IMR-90 (cell line): ENCODE measurements at regions not wholly inside any gene's neighbourhood (a gene's known extent, or its start where the extent isn't known, plus 50 kb on each side); places are given as distances from the start of the nearest gene placed in this dataset.

ENCODE experiments used
- ATAC-seq: fragments of 200-7000 bp; cut with Tn5 transposase; 2 replicates; pipeline ENCODE4 v1.9.1; 2020; ENCODE audit warnings: low read depth, mild to moderate bottlenecking, moderate library complexity
- BruUV-seq: library from RNA; stranded (reverse); fragments of 400-500 nt; replicated peaks from 2 replicates; lab custom pipeline; 2021; lab: Mats Ljungman, UMichigan
- CTCF ChIA-PET: fragments of 300-600 bp; formaldehyde crosslinking; extraction: SDS; loops from one replicate; lab custom pipeline; 2021; ENCODE audit warnings: antibody characterized with exemption; lab: Yijun Ruan, JAX
- POLR2A ChIA-PET: fragments of 300-600 bp; sonication (Branson Sonifier 250); formaldehyde crosslinking; loops from one replicate; lab custom pipeline; 2022; ENCODE audit warnings: antibody characterized with exemption; ENCODE audit not compliant: unreplicated experiment; lab: Charles Lee
- DNase-seq: peaks from one replicate; pipeline ENCODE4 v3.0.0; 2013
- H2AFZ ChIP-seq: replicated peaks from 2 replicates; pipeline ENCODE3; 2013; ENCODE audit warnings: low read length, mild to moderate bottlenecking; ENCODE audit not compliant: poor library complexity
- H2AK5ac ChIP-seq: 2 replicates; pipeline ENCODE4 v1.6.1; 2013; ENCODE audit warnings: low read depth, low read length, inconsistent platforms
- H2AK9ac ChIP-seq: replicated peaks from 2 replicates; pipeline ENCODE3; 2013; ENCODE audit warnings: mild to moderate bottlenecking, low read depth, low read length, moderate library complexity; ENCODE audit not compliant: poor library complexity
- H2BK120ac ChIP-seq: 2 replicates; pipeline ENCODE4 v1.6.1; 2013; ENCODE audit warnings: low read depth, low read length, inconsistent platforms
- H2BK15ac ChIP-seq: 3 replicates; pipeline ENCODE4 v1.6.1; 2013; ENCODE audit warnings: low read depth, low read length, inconsistent platforms
- H2BK20ac ChIP-seq: 2 replicates; pipeline ENCODE4 v1.6.1; 2013; ENCODE audit warnings: low read depth, mild to moderate bottlenecking, inconsistent platforms, low read length, moderate library complexity
- H2BK5ac ChIP-seq: 2 replicates; pipeline ENCODE4 v1.6.1; 2013; ENCODE audit warnings: mild to moderate bottlenecking, low read depth, low read length, inconsistent platforms; ENCODE audit not compliant: poor library complexity, severe bottlenecking
- H3K14ac ChIP-seq: replicated peaks from 2 replicates; pipeline ENCODE4 v1.6.1; 2013; ENCODE audit warnings: low read depth, low read length, inconsistent platforms
- H3K18ac ChIP-seq: 2 replicates; pipeline ENCODE4 v1.6.1; 2013; ENCODE audit warnings: low read depth, low read length, control low read depth
- H3K23ac ChIP-seq: 2 replicates; pipeline ENCODE4 v1.6.1; 2013; ENCODE audit warnings: low read depth, low read length, inconsistent platforms
- H3K27ac ChIP-seq: 2 replicates; pipeline ENCODE4 v1.5.1; 2013; ENCODE audit warnings: mild to moderate bottlenecking, control low read depth, low read length; ENCODE audit not compliant: insufficient read depth
- H3K27me3 ChIP-seq: 2 replicates; pipeline ENCODE4 v1.6.1; 2013; ENCODE audit warnings: low read length; ENCODE audit not compliant: control insufficient read depth, insufficient read depth
- H3K36me3 ChIP-seq: 2 replicates; pipeline ENCODE4 v1.6.1; 2013; ENCODE audit warnings: low read length, mixed read lengths; ENCODE audit not compliant: control insufficient read depth, insufficient read depth
- H3K4ac ChIP-seq: 2 replicates; pipeline ENCODE4 v1.6.1; 2013; ENCODE audit warnings: low read depth, low read length, inconsistent platforms
- H3K4me1 ChIP-seq: 2 replicates; pipeline ENCODE4 v1.6.1; 2013; ENCODE audit warnings: low read length, mixed read lengths; ENCODE audit not compliant: control insufficient read depth, insufficient read depth
- H3K4me2 ChIP-seq: 2 replicates; pipeline ENCODE4 v1.6.1; 2013; ENCODE audit warnings: low read depth, mild to moderate bottlenecking, control low read depth, low read length, moderate library complexity
- H3K4me3 ChIP-seq: 2 replicates; pipeline ENCODE4 v1.5.1; 2013; ENCODE audit warnings: low read depth, mild to moderate bottlenecking, control low read depth, low read length, moderate library complexity; ENCODE audit not compliant: insufficient read depth
- H3K56ac ChIP-seq: 2 replicates; pipeline ENCODE4 v1.6.1; 2013; ENCODE audit warnings: low read length, inconsistent platforms; ENCODE audit not compliant: insufficient read depth; ENCODE audit errors: extremely low read depth
- H3K79me1 ChIP-seq, 2 experiments: 2 replicates each; pipeline ENCODE4 v1.6.1; 2013; ENCODE audit warnings: low read length in 2 of 2, inconsistent platforms in 1 of 2, low read depth in 1 of 2
- H3K9ac ChIP-seq: 2 replicates; pipeline ENCODE4 v1.6.1; 2013; ENCODE audit warnings: low read depth, low read length, control low read depth
- H3K9me1 ChIP-seq: 2 replicates; pipeline ENCODE4 v1.6.1; 2013; ENCODE audit warnings: low read length, inconsistent platforms; ENCODE audit not compliant: insufficient read depth
- H3K9me3 ChIP-seq: 2 replicates; pipeline ENCODE4 v1.6.1; 2013; ENCODE audit warnings: low read length; ENCODE audit not compliant: control insufficient read depth, insufficient read depth
- H4K20me1 ChIP-seq: 2 replicates; pipeline ENCODE4 v1.6.1; 2013; ENCODE audit warnings: low read length, inconsistent platforms; ENCODE audit not compliant: insufficient read depth
- H4K5ac ChIP-seq: 2 replicates; pipeline ENCODE4 v1.6.1; 2013; ENCODE audit warnings: mild to moderate bottlenecking, low read depth, low read length, control low read depth
- H4K8ac ChIP-seq, 2 experiments: 2 replicates each; pipeline ENCODE4 v1.6.1; 2013; ENCODE audit warnings: low read depth in 2 of 2, low read length in 2 of 2, control low read depth in 1 of 2, inconsistent platforms in 1 of 2
- H4K91ac ChIP-seq: 2 replicates; pipeline ENCODE4 v1.6.1; 2013; ENCODE audit warnings: low read depth, low read length, inconsistent platforms; ENCODE audit not compliant: insufficient read depth
- BHLHE40 ChIP-seq: fragments of 150-350 bp; IDR thresholded peaks from 2 replicates; pipeline ENCODE4 v1.6.1; 2016; ENCODE audit warnings: mild to moderate bottlenecking, low read depth, low read length
- FOS ChIP-seq: fragments of 150-350 bp; IDR thresholded peaks from 2 replicates; pipeline ENCODE4 v1.6.1; 2016; ENCODE audit warnings: low read depth, low read length
- MAFK ChIP-seq: IDR thresholded peaks from 2 replicates; pipeline ENCODE4 v1.6.1; 2012; ENCODE audit warnings: low read depth, low read length, improper control_type of control experiment
- MAZ ChIP-seq: IDR thresholded peaks from 2 replicates; pipeline ENCODE4 v1.6.1; 2012; ENCODE audit warnings: low read depth, mild to moderate bottlenecking, low read length, improper control_type of control experiment, moderate library complexity, borderline replicate concordance
- NFE2L2 ChIP-seq: fragments of 150-350 bp; IDR thresholded peaks from 2 replicates; pipeline ENCODE4 v1.6.1; 2016; ENCODE audit warnings: low read depth, mild to moderate bottlenecking, low read length
- POLR2A ChIP-seq: IDR thresholded peaks from 2 replicates; pipeline ENCODE4 v1.6.1; 2012; ENCODE audit warnings: mild to moderate bottlenecking, low read depth, low read length
- RCOR1 ChIP-seq: IDR thresholded peaks from 2 replicates; pipeline ENCODE4 v1.6.1; 2012; ENCODE audit warnings: mild to moderate bottlenecking, low read length, improper control_type of control experiment; ENCODE audit not compliant: insufficient replicate concordance
- WGBS, 2 experiments: methylation state at CpG; one replicate each; pipeline versions ENCODE4 v1.1.5 to v1.1.7; 2013; ENCODE audit warnings: missing lambda C conversion rate in 2 of 2; ENCODE audit not compliant: insufficient read length in 1 of 2; ENCODE audit errors: extremely low coverage in 2 of 2; 5-methylcytosine and 5-hydroxymethylcytosine counted together
- dilution Hi-C: fragments of 300-500 bp; cut with HindIII; formaldehyde crosslinking; loops from one replicate; pipeline ENCODE4 v1.14.3; 2018; ENCODE audit warnings: low sequenced_read_pairs; ENCODE audit not compliant: unreplicated experiment
- in situ Hi-C: fragments of 300-500 bp; cut with MboI; formaldehyde crosslinking; loops from 3 replicates; pipeline ENCODE4 v1.14.3; 2019; ENCODE audit warnings: low sequenced_read_pairs, inconsistent platforms, mixed read lengths
- intact Hi-C: fragments of 100-400 bp; cut with micrococcal nuclease; formaldehyde crosslinking; loops from 2 replicates; pipeline ENCODE4 v1.10.0; 2022

GRCh38 chrX:95367286-95367685 is 1317.4 kb upstream of the DIAPH2 start:
- H3K14ac ChIP-seq, result no peak overlapping the region
- H4K5ac ChIP-seq, result no peak overlapping the region
- H3K27me3 ChIP-seq, result no peaks in the 10 kb centered on the region
- H3K4me3 ChIP-seq, result no peak overlapping the region
- no peak overlapping the region for H3K27ac ChIP-seq
- no peak overlapping the region for H2BK5ac ChIP-seq
- H3K36me3 ChIP-seq, result no peaks in the 10 kb centered on the region
- no peak overlapping the region for H3K9ac ChIP-seq
- no peak overlapping the region for H2BK15ac ChIP-seq
- no CpG with 5 or more reads among the region's 2 CpGs for WGBS, 2 experiments
- no peaks in the 10 kb centered on the region for H3K9me1 ChIP-seq
- dilution Hi-C loops, result no loop called here
- no peak overlapping the region for H3K23ac ChIP-seq
- ChIA-PET POLR2A (no interaction called here), CTCF (no interaction called here)
- no peak overlapping the region for H3K4me2 ChIP-seq
- no TSS peak for BruUV-seq
- no peaks in the 10 kb centered on the region for H4K20me1 ChIP-seq
- H3K4ac ChIP-seq, result no peak overlapping the region
- H2AFZ ChIP-seq, result no peak overlapping the region
- no peak for DNase-seq
- no peak overlapping the region for H4K8ac ChIP-seq
- H2AK9ac ChIP-seq, result no peak overlapping the region
- no peak for ATAC-seq
- H2BK120ac ChIP-seq, result no peak overlapping the region
- H3K56ac ChIP-seq, result no peak overlapping the region
- no peak overlapping the region for H2AK5ac ChIP-seq
- H2BK20ac ChIP-seq, result no peak overlapping the region
- intact Hi-C loops, result no loop called here
- TF ChIP-seq FOS, result no peak
- TF ChIP-seq RCOR1, result no peak
- no peak for TF ChIP-seq MAFK
- no peak for TF ChIP-seq NFE2L2
- TF ChIP-seq MAZ, result no peak
- no peak for TF ChIP-seq POLR2A
- TF ChIP-seq BHLHE40, result no peak
- H3K9me3 ChIP-seq, result no peaks in the 10 kb centered on the region
- no peaks in the 10 kb centered on the region for H3K4me1 ChIP-seq
- no peak overlapping the region for H3K18ac ChIP-seq
- in situ Hi-C loops, result no loop called here
- H3K79me1 ChIP-seq, result no peaks in the 10 kb centered on the region
- no peak overlapping the region for H4K91ac ChIP-seq
